Adrenal gland (tissue), 9 donors: ENCODE measurements at regions not wholly inside any gene's neighbourhood (a gene's known extent, or its start where the extent isn't known, plus 50 kb on each side); places are given as distances from the start of the nearest gene placed in this dataset.
A peak's percentile ranks its signal among the peaks of the same experiment; 100 is the strongest.

Source experiments
- DNase-seq, 7 donors: peaks; one replicate each; pipeline ENCODE4 v3.0.0-alpha.2; 2019 to 2020
- H3K27ac ChIP-seq, 5 donors: fragments of 200-600 bp; sonication (generic) in 4 of 5; 1 replicate in 3 of 5; 2 replicates in 2 of 5; pipeline versions ENCODE4 v1.5.1 to v1.8.0; 2016 to 2020; ENCODE audit warnings: mild to moderate bottlenecking in 1 of 5
- H3K27me3 ChIP-seq: fragments of 200-600 bp; 2 replicates; pipeline ENCODE4 v1.8.0; 2021
- H3K36me3 ChIP-seq, 2 donors: fragments of 200-600 bp; replicated peaks in 1 of 2; 1 replicate in 1 of 2; 2 replicates in 1 of 2; pipeline versions ENCODE4 v1.5.1 to v1.8.0; 2018 to 2022
- H3K4me1 ChIP-seq, 2 donors: fragments of 200-600 bp; replicated peaks in 1 of 2; 1 replicate in 1 of 2; 2 replicates in 1 of 2; pipeline versions ENCODE4 v1.5.1 to v1.8.0; 2018 to 2021
- H3K4me3 ChIP-seq, 4 donors: fragments of 200-600 bp; sonication (generic) in 3 of 4; one replicate each; pipeline ENCODE4 v1.5.1; 2016 to 2018
- H3K9me3 ChIP-seq, 3 donors: fragments of 200-600 bp; sonication (generic) in 1 of 3; replicated peaks in 1 of 3; 1 replicate in 2 of 3; 2 replicates in 1 of 3; pipeline versions ENCODE4 v1.5.1 to v1.8.0; 2016 to 2021
- CTCF ChIP-seq, 6 experiments: fragments of 450-650 bp in 4 of 6; fragments of 200-600 bp in 2 of 6; sonication (generic) in 1 of 6; IDR thresholded peaks; 1 replicate in 5 of 6; 2 replicates in 1 of 6; pipeline versions ENCODE4 v1.5.1 to v1.8.0; 2016 to 2021; ENCODE audit warnings: antibody characterized with exemption in 6 of 6, mild to moderate bottlenecking in 2 of 6, moderate library complexity in 1 of 6
- POLR2A ChIP-seq, 2 donors: fragments of 450-650 bp; IDR thresholded peaks; one replicate each; pipeline ENCODE4 v1.6.1; 2017; ENCODE audit warnings: antibody characterized with exemption in 2 of 2, mild to moderate bottlenecking in 2 of 2, moderate library complexity in 1 of 2
- WGBS, 4 donors: extraction: QIAGEN DNeasy Blood & Tissue Kit in 2 of 4; methylation state at CpG; one replicate each; pipeline versions ENCODE4 v1.1.5 to v1.1.7; 2013 to 2017; 5-methylcytosine and 5-hydroxymethylcytosine counted together
- intact Hi-C, 2 donors: fragments of 100-400 bp; cut with DNase I; formaldehyde crosslinking; loops; one replicate each; pipeline versions ENCODE4 v1.14.1 to v1.15.0; 2022 to 2023
- donor health status: healthy with polysubstance abuse.
- donor health status: Bipolar disorder and iron deficiency.
- donor health status: DM: yes; HTN: yes; CAD: no.
- donor health status: DM: no; HTN: no; CAD: no.
- donor health status: DM: no; HTN: no; CAD: no.

- Histone ChIP-seq H3K4me1 (no peaks in the 10 kb centered on the region), H3K27ac (no peak overlapping the region), H3K36me3 (no peaks in the 10 kb centered on the region), H3K4me3 (no peak overlapping the region), H3K9me3 (no peaks in the 10 kb centered on the region), H3K27me3 (peaks cover 3% of the 10 kb centered on the region)
- intact Hi-C loops: no loop called here
- 80 to 96% (median 85%) methylated on average over 2 of the region's 2 CpGs for WGBS, 4 donors
- no peak for TF ChIP-seq CTCF (IDR thresholded peaks at IDR 0.05)
- TF ChIP-seq POLR2A (IDR thresholded peaks at IDR 0.05): no peak
- no peak for DNase-seq
These were observed 122.5 kb downstream of the CAND1 start for GRCh38 chr12:67391656-67392055.

DNA sequence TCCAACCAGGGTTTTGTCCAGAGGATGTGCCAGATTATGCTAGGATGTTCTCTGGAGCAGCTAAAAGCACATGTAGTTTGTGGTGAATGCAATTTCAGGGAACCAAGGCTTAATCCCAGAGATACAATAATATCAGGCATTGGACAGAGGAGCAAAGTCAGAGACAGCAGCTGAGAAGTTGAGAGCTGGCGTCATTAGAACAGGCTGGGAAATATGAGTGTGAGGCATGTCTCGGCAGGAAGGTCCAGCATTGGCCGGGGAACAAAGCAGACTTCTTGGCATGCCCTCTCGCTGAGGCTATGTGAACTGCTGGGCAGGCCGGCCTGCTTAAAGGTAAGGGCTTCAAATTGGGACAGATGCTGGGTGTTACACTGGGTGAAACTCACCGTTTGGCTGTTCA lies 125.4 kb downstream of the CAND1 start:
- TF ChIP-seq CTCF (IDR thresholded peaks at IDR 0.05) (peak in 5 of 6 experiments; percentile 21 to 37 (median 28)), POLR2A (IDR thresholded peaks at IDR 0.05) (no peak)
- WGBS, 4 donors: 38 to 65% (median 41%) methylated on average over 6 of the region's 6 CpGs
- Histone ChIP-seq H3K4me1 (no peaks in the 10 kb centered on the region), H3K27me3 (no peaks in the 10 kb centered on the region), H3K9me3 (no peaks in the 10 kb centered on the region), H3K27ac (no peak overlapping the region), H3K4me3 (no peak overlapping the region), H3K36me3 (no peaks in the 10 kb centered on the region)
- peak; percentile 34 to 81 (median 75) for DNase-seq
- intact Hi-C loops: no loop called here

- no peak for TF ChIP-seq CTCF (IDR thresholded peaks at IDR 0.05)
- TF ChIP-seq POLR2A (IDR thresholded peaks at IDR 0.05): no peak
- no peaks in the 10 kb centered on the region for H3K36me3 ChIP-seq
- intact Hi-C loops: no loop called here
- DNase-seq: no peak
- no peaks in the 10 kb centered on the region for H3K4me1 ChIP-seq
- H3K9me3 ChIP-seq: no peaks in the 10 kb centered on the region
- WGBS, 4 donors: 76 to 90% (median 84%) methylated on average over 4 of the region's 4 CpGs
- H3K27ac ChIP-seq: no peak overlapping the region
- no peaks in the 10 kb centered on the region for H3K27me3 ChIP-seq
- H3K4me3 ChIP-seq: no peak overlapping the region
These were observed 131.6 kb downstream of the CAND1 start for GRCh38 chr12:67400742-67401141.

GRCh38 chr12:67410246-67410645 lies 141.1 kb downstream of the CAND1 start:
- H3K4me3 ChIP-seq: no peak overlapping the region
- intact Hi-C loops: no loop called here
- no peak overlapping the region for H3K27ac ChIP-seq
- DNase-seq: no peak
- H3K9me3 ChIP-seq: no peaks in the 10 kb centered on the region
- 54 to 69% (median 64%) methylated on average over 2 of the region's 2 CpGs for WGBS, 4 donors
- no peaks in the 10 kb centered on the region for H3K4me1 ChIP-seq
- TF ChIP-seq CTCF (IDR thresholded peaks at IDR 0.05) (no peak), POLR2A (IDR thresholded peaks at IDR 0.05) (no peak)
- H3K27me3 ChIP-seq: no peaks in the 10 kb centered on the region
- H3K36me3 ChIP-seq: no peaks in the 10 kb centered on the region
